HL-60 (cell line): ENCODE measurements at regions not wholly inside any gene's neighbourhood (a gene's known extent, or its start where the extent isn't known, plus 50 kb on each side); places are given as distances from the start of the nearest gene placed in this dataset.

Source experiments
- POLR2AphosphoS5 ChIP-seq: IDR thresholded peaks from 2 replicates; pipeline ENCODE4 v1.6.1; 2012; ENCODE audit warnings: low read depth
- SPI1 ChIP-seq: IDR thresholded peaks from 2 replicates; pipeline ENCODE4 v1.6.1; 2012; ENCODE audit warnings: low read depth, mild to moderate bottlenecking, borderline replicate concordance
- TF ChIP-seq, protein P1 (sequence below): IDR thresholded peaks from one replicate; pipeline ENCODE4 v1.5.1; 2011; ENCODE audit warnings: low read length, control low read depth, inconsistent platforms; ENCODE audit not compliant: insufficient read depth
- TF ChIP-seq, protein P2 (sequence below): IDR thresholded peaks from 2 replicates; pipeline ENCODE4 v1.6.1; 2012; ENCODE audit warnings: low read depth; ENCODE audit not compliant: insufficient replicate concordance

DNA sequence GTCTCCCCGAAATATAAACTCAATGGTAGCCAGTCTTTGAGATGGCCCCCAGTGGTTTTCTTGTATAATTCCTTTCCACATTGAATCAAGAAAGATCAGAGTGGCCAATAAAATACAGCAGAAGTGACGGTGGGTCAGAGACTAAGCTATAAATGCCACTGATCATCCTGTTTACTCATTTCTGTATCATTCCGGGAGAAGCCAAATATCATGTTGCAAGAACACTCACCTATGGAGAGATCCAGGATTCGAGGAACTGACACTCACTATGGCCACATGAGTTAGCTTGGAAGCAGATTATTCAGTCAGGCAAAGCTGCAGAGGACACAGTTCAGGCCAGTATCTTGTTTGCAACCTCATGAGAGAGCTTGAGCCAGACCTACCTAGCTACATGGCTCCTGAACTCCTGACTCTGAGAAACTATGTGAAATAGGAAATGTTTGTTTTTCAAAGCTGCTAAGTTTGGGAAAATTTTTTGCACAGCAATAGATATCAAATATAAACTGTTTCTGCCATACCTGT lies 132.4 kb upstream of the ADGRF1 start:
- TF ChIP-seq, protein P1, sequence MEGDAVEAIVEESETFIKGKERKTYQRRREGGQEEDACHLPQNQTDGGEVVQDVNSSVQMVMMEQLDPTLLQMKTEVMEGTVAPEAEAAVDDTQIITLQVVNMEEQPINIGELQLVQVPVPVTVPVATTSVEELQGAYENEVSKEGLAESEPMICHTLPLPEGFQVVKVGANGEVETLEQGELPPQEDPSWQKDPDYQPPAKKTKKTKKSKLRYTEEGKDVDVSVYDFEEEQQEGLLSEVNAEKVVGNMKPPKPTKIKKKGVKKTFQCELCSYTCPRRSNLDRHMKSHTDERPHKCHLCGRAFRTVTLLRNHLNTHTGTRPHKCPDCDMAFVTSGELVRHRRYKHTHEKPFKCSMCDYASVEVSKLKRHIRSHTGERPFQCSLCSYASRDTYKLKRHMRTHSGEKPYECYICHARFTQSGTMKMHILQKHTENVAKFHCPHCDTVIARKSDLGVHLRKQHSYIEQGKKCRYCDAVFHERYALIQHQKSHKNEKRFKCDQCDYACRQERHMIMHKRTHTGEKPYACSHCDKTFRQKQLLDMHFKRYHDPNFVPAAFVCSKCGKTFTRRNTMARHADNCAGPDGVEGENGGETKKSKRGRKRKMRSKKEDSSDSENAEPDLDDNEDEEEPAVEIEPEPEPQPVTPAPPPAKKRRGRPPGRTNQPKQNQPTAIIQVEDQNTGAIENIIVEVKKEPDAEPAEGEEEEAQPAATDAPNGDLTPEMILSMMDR = no peak
- TF ChIP-seq POLR2AphosphoS5 (no peak), SPI1 (no peak)
- TF ChIP-seq, protein P2, sequence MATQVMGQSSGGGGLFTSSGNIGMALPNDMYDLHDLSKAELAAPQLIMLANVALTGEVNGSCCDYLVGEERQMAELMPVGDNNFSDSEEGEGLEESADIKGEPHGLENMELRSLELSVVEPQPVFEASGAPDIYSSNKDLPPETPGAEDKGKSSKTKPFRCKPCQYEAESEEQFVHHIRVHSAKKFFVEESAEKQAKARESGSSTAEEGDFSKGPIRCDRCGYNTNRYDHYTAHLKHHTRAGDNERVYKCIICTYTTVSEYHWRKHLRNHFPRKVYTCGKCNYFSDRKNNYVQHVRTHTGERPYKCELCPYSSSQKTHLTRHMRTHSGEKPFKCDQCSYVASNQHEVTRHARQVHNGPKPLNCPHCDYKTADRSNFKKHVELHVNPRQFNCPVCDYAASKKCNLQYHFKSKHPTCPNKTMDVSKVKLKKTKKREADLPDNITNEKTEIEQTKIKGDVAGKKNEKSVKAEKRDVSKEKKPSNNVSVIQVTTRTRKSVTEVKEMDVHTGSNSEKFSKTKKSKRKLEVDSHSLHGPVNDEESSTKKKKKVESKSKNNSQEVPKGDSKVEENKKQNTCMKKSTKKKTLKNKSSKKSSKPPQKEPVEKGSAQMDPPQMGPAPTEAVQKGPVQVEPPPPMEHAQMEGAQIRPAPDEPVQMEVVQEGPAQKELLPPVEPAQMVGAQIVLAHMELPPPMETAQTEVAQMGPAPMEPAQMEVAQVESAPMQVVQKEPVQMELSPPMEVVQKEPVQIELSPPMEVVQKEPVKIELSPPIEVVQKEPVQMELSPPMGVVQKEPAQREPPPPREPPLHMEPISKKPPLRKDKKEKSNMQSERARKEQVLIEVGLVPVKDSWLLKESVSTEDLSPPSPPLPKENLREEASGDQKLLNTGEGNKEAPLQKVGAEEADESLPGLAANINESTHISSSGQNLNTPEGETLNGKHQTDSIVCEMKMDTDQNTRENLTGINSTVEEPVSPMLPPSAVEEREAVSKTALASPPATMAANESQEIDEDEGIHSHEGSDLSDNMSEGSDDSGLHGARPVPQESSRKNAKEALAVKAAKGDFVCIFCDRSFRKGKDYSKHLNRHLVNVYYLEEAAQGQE = no peak
